ENCODE measurements at regions not wholly inside any gene's neighbourhood (a gene's known extent, or its start where the extent isn't known, plus 50 kb on each side); places are given as distances from the start of the nearest gene placed in this dataset.

DNA sequence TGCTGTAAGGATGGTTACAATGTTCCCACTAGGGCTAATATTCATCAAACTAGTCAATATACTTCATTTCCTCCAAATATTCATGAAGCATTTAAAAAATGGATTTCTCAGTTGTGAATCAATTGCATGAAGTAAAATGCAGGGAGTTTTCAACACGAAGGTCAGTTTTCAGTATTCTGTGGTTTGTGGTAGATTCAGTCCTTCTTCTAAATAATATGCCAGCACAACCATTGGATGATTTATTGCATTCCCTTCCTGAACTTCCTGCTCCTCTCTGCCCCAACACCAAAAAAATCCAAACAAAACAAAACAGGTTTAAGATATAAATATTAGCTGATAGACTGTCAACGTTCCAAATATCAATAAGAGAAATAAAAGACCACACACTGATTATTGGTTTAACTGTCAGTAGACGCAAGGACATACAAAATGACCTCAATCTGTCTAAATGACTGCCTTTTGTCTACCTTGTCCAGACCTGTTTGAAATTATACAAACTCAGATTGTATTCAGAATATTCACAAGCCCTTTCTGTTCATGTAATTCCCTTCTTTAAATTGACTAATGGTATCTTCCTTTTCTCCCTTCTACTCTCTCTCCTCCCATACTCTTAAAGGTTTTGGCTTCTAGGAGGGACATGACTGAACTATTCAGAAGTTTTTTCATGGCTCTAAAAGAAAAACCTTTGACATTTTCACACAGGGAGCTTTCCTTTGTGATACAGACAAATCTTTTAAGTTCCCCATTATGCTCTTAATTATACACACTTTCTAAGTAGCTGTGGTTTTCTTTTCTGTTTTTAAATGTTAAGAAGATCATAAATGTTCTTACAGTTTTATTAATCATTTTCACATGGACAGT lies 92.6 kb upstream of the STT3B start:
- BruUV-seq (replicated peaks) = no TSS peak
- no peak overlapping the region for H3K4me3 ChIP-seq (replicated peaks in 1 of 3; ENCODE audit: insufficient read depth in 1 of 3, low read depth in 1 of 3, low read length in 3 of 3)
- H3K36me3 ChIP-seq (ENCODE audit: control insufficient read depth in 2 of 2, extremely low read depth in 1 of 2, insufficient read depth in 2 of 2, low read length in 2 of 2) = no peaks in the 10 kb centered on the region
- dilution Hi-C loops (cut with MboI; ENCODE audit: extremely low pct_ligation_motif_present, low sequenced_read_pairs) (no loop called here), intact Hi-C loops (cut with micrococcal nuclease) (loop anchor here (10.0 kb wide), 2 partner anchors 305 to 505 kb away; no protein-coding TSS in a partner anchor)
- no peaks in the 10 kb centered on the region for H3K4me1 ChIP-seq (ENCODE audit: control insufficient read depth, extremely low read depth, insufficient read depth, low read length)
- H3K4me2 ChIP-seq (ENCODE audit: insufficient read depth, low read length) = no peak overlapping the region
- H3K9me1 ChIP-seq (replicated peaks; ENCODE audit: control insufficient read depth, extremely low read depth, insufficient read depth, low read length) = no peaks in the 10 kb centered on the region
- no peaks in the 10 kb centered on the region for H4K20me1 ChIP-seq (replicated peaks; ENCODE audit: control insufficient read depth, extremely low read depth, insufficient read depth, low read length)
- ChIA-PET CTCF (no interaction called here), POLR2A (no interaction called here)
- no peak for TF ChIP-seq POLR2AphosphoS5 (IDR thresholded peaks at IDR 0.05; ENCODE audit: insufficient read depth, low read depth, low read length)
- TF ChIP-seq POLR2A (IDR thresholded peaks at IDR 0.05; ENCODE audit: low read depth, low read length) = no peak
- TF ChIP-seq, protein P1, sequence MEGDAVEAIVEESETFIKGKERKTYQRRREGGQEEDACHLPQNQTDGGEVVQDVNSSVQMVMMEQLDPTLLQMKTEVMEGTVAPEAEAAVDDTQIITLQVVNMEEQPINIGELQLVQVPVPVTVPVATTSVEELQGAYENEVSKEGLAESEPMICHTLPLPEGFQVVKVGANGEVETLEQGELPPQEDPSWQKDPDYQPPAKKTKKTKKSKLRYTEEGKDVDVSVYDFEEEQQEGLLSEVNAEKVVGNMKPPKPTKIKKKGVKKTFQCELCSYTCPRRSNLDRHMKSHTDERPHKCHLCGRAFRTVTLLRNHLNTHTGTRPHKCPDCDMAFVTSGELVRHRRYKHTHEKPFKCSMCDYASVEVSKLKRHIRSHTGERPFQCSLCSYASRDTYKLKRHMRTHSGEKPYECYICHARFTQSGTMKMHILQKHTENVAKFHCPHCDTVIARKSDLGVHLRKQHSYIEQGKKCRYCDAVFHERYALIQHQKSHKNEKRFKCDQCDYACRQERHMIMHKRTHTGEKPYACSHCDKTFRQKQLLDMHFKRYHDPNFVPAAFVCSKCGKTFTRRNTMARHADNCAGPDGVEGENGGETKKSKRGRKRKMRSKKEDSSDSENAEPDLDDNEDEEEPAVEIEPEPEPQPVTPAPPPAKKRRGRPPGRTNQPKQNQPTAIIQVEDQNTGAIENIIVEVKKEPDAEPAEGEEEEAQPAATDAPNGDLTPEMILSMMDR (IDR thresholded peaks at IDR 0.05; ENCODE audit: extremely low read depth in 1 of 2, insufficient read depth in 1 of 2, low read depth in 1 of 2, low read length in 2 of 2) = no peak
- TF ChIP-seq GATA2 (IDR thresholded peaks at IDR 0.05; ENCODE audit: insufficient read depth, insufficient read length, low read depth, low read length) = no peak
- TF ChIP-seq FOS (IDR thresholded peaks at IDR 0.05; ENCODE audit: borderline replicate concordance, insufficient read depth, low read length) = no peak
- TF ChIP-seq EZH2 (IDR thresholded peaks at IDR 0.05; ENCODE audit: borderline replicate concordance, low read depth, low read length, severe bottlenecking) = no peak
- no peak for TF ChIP-seq JUN (IDR thresholded peaks at IDR 0.05; ENCODE audit: borderline replicate concordance, insufficient read depth, insufficient read length, low read depth)
- TF ChIP-seq, protein P2, sequence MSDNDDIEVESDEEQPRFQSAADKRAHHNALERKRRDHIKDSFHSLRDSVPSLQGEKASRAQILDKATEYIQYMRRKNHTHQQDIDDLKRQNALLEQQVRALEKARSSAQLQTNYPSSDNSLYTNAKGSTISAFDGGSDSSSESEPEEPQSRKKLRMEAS (IDR thresholded peaks at IDR 0.05; ENCODE audit: insufficient read depth, insufficient read length) = no peak
- no peak for TF ChIP-seq MYC (IDR thresholded peaks at IDR 0.05; ENCODE audit: low read depth, low read length)
- FAIRE-seq (no peak), DNase-seq (ENCODE audit: low read depth, low spot score) (no peak)
- no peaks in the 10 kb centered on the region for H3K9me3 ChIP-seq (replicated peaks; ENCODE audit: control insufficient read depth, insufficient read depth, low read length)
- no peak overlapping the region for H3K27ac ChIP-seq (ENCODE audit: insufficient read depth, low read depth, low read length)
- no peaks in the 10 kb centered on the region for H3K79me2 ChIP-seq (ENCODE audit: control insufficient read depth, insufficient read depth, low read length)
- peaks cover 5 to 12% of the 10 kb centered on the region in 2 experiments for H3K27me3 ChIP-seq (ENCODE audit: control insufficient read depth in 2 of 2, insufficient read depth in 2 of 2, low read length in 2 of 2)
- H3K9ac ChIP-seq (replicated peaks; ENCODE audit: extremely low read depth, insufficient read depth, low read length) = no peak overlapping the region
- H2AFZ ChIP-seq (ENCODE audit: low read depth, low read length) = no peak overlapping the region

All from endothelial cell of umbilical vein (primary cell).